Testis (tissue), 2 donors: ENCODE measurements at regions not wholly inside any gene's neighbourhood (a gene's known extent, or its start where the extent isn't known, plus 50 kb on each side); places are given as distances from the start of the nearest gene placed in this dataset.

Source experiments
- POLR2A ChIP-seq: fragments of 450-650 bp; IDR thresholded peaks from one replicate; pipeline ENCODE4 v1.6.1; 2017; ENCODE audit warnings: antibody characterized with exemption, mild to moderate bottlenecking, moderate library complexity
- TF ChIP-seq, protein P1 (sequence below), 3 experiments: fragments of 450-650 bp in 2 of 3; fragments of 200-600 bp in 1 of 3; sonication (generic) in 1 of 3; IDR thresholded peaks; one replicate each; pipeline ENCODE4 v1.5.1; 2016 to 2019; ENCODE audit warnings: antibody characterized with exemption in 3 of 3, mild to moderate bottlenecking in 2 of 3, moderate library complexity in 1 of 3

- TF ChIP-seq, protein P1, sequence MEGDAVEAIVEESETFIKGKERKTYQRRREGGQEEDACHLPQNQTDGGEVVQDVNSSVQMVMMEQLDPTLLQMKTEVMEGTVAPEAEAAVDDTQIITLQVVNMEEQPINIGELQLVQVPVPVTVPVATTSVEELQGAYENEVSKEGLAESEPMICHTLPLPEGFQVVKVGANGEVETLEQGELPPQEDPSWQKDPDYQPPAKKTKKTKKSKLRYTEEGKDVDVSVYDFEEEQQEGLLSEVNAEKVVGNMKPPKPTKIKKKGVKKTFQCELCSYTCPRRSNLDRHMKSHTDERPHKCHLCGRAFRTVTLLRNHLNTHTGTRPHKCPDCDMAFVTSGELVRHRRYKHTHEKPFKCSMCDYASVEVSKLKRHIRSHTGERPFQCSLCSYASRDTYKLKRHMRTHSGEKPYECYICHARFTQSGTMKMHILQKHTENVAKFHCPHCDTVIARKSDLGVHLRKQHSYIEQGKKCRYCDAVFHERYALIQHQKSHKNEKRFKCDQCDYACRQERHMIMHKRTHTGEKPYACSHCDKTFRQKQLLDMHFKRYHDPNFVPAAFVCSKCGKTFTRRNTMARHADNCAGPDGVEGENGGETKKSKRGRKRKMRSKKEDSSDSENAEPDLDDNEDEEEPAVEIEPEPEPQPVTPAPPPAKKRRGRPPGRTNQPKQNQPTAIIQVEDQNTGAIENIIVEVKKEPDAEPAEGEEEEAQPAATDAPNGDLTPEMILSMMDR (IDR thresholded peaks at IDR 0.05): no peak
- no peak for TF ChIP-seq POLR2A
Observed at GRCh38 chr2:104444889-104445288, 409.0 kb upstream of the POU3F3 start.
